Esophagus squamous epithelium (tissue), 5 donors: ENCODE measurements at regions not wholly inside any gene's neighbourhood (a gene's known extent, or its start where the extent isn't known, plus 50 kb on each side); places are given as distances from the start of the nearest gene placed in this dataset.

Source experiments
- DNase-seq: peaks from one replicate; lab custom pipeline; 2025; lab: John Stamatoyannopoulos, UW
- H3K27ac ChIP-seq, 4 donors: fragments of 200-600 bp; sonication (generic); one replicate each; pipeline ENCODE4 v1.5.1; 2016 to 2019; ENCODE audit warnings: mild to moderate bottlenecking in 1 of 4
- H3K27me3 ChIP-seq, 4 donors: fragments of 200-600 bp; sonication (generic); 1 replicate in 3 of 4; 2 replicates in 1 of 4; pipeline versions ENCODE4 v1.5.1 to v1.6.0; 2017 to 2021; ENCODE audit warnings: antibody characterized with exemption in 1 of 4
- H3K36me3 ChIP-seq, 3 donors: fragments of 200-600 bp; sonication (generic); one replicate each; pipeline ENCODE4 v1.5.1; 2016 to 2019
- H3K4me1 ChIP-seq, 3 donors: fragments of 200-600 bp; sonication (generic); one replicate each; pipeline ENCODE4 v1.5.1; 2017 to 2019
- H3K4me3 ChIP-seq, 4 donors: fragments of 200-600 bp; sonication (generic); 1 replicate in 3 of 4; 2 replicates in 1 of 4; pipeline ENCODE4 v1.5.1; 2016 to 2019; ENCODE audit warnings: mild to moderate bottlenecking in 2 of 4, moderate library complexity in 1 of 4
- H3K9me3 ChIP-seq, 3 donors: fragments of 200-600 bp; sonication (generic); one replicate each; pipeline ENCODE4 v1.5.1; 2016 to 2019
- CTCF ChIP-seq, 6 experiments: fragments of 450-650 bp in 4 of 6; fragments of 200-600 bp in 2 of 6; sonication (generic) in 2 of 6; IDR thresholded peaks; one replicate each; pipeline ENCODE4 v1.5.1; 2016 to 2019; ENCODE audit warnings: antibody characterized with exemption in 6 of 6, mild to moderate bottlenecking in 4 of 6, moderate library complexity in 4 of 6
- POLR2A ChIP-seq, 4 donors: fragments of 450-650 bp; IDR thresholded peaks; one replicate each; pipeline ENCODE4 v1.6.1; 2017; ENCODE audit warnings: antibody characterized with exemption in 4 of 4, mild to moderate bottlenecking in 4 of 4, moderate library complexity in 3 of 4
- WGBS, 2 donors: methylation state at CpG; one replicate each; pipeline ENCODE4 v1.1.5; 2018; 5-methylcytosine and 5-hydroxymethylcytosine counted together
- intact Hi-C: fragments of 100-400 bp; cut with DNase I; formaldehyde crosslinking; loops from one replicate; pipeline ENCODE4 v1.15.0; 2022
- donor health status: DM: yes; HTN: yes; CAD: no.

- Histone ChIP-seq H3K9me3 (no peaks in the 10 kb centered on the region), H3K27me3 (no peaks in the 10 kb centered on the region), H3K4me3 (no peak overlapping the region), H3K36me3 (no peaks in the 10 kb centered on the region), H3K4me1 (peaks cover 79 to 100% (median 83%) of the 10 kb centered on the region in 3 donors), H3K27ac (peak overlapping the region; percentile 72 to 94 (median 90))
- 51 to 60% methylated on average over 2 to 7 of the region's 13 CpGs for WGBS, 2 donors
- intact Hi-C loops: loop anchor here (5.0 kb wide), 1 partner anchor 96 kb away; no protein-coding TSS in a partner anchor
- DNase-seq: no peak
- TF ChIP-seq CTCF (IDR thresholded peaks at IDR 0.05): no peak
These were observed 287.4 kb downstream of the SEC14L1 start for GRCh38 chr17:77428020-77428748.

- TF ChIP-seq POLR2A (IDR thresholded peaks at IDR 0.05) (no peak), CTCF (IDR thresholded peaks at IDR 0.05) (no peak)
- 64 to 74% methylated on average over 8 to 14 of the region's 16 CpGs for WGBS, 2 donors
- DNase-seq: no peak
- Histone ChIP-seq H3K27ac (peak overlapping the region; percentile 72 to 94 (median 90)), H3K9me3 (no peaks in the 10 kb centered on the region), H3K27me3 (no peaks in the 10 kb centered on the region), H3K4me3 (no peak overlapping the region), H3K36me3 (no peaks in the 10 kb centered on the region), H3K4me1 (peaks cover 77 to 100% (median 81%) of the 10 kb centered on the region in 3 donors)
- intact Hi-C loops: loop anchor here (5.0 kb wide), 1 partner anchor 97 kb away; no protein-coding TSS in a partner anchor
These were observed 288.1 kb downstream of the SEC14L1 start for GRCh38 chr17:77428749-77429368.

GRCh38 chr17:77429369-77429968 lies 288.7 kb downstream of the SEC14L1 start:
- DNase-seq: no peak
- 51 to 55% methylated on average over 5 to 13 of the region's 14 CpGs for WGBS, 2 donors
- Histone ChIP-seq H3K36me3 (peaks cover 0 to 4% (median 0%) of the 10 kb centered on the region in 3 donors), H3K9me3 (no peaks in the 10 kb centered on the region), H3K27me3 (no peaks in the 10 kb centered on the region), H3K27ac (peak overlapping the region; percentile 59 to 94 (median 90)), H3K4me1 (peaks cover 75 to 100% (median 82%) of the 10 kb centered on the region in 3 donors), H3K4me3 (no peak overlapping the region)
- TF ChIP-seq POLR2A (IDR thresholded peaks at IDR 0.05): no peak
- TF ChIP-seq CTCF (IDR thresholded peaks at IDR 0.05): no peak
- intact Hi-C loops: loop anchor here (5.0 kb wide), 1 partner anchor 97 kb away; no protein-coding TSS in a partner anchor

- intact Hi-C loops: loop anchor here (5.0 kb wide), 2 partner anchors 62 to 98 kb away; no protein-coding TSS in a partner anchor
- WGBS, 2 donors: 13 to 16% methylated on average over 6 of the region's 16 CpGs
- TF ChIP-seq CTCF (IDR thresholded peaks at IDR 0.05) (peak; percentile 71 to 77 (median 73)), POLR2A (IDR thresholded peaks at IDR 0.05) (no peak)
- H3K36me3 ChIP-seq: peaks cover 0 to 11% (median 0%) of the 10 kb centered on the region in 3 donors
- H3K4me3 ChIP-seq: no peak overlapping the region
- DNase-seq: no peak
- no peaks in the 10 kb centered on the region for H3K9me3 ChIP-seq
- H3K27me3 ChIP-seq: no peaks in the 10 kb centered on the region
- H3K4me1 ChIP-seq: peaks cover 75 to 100% (median 82%) of the 10 kb centered on the region in 3 donors
- H3K27ac ChIP-seq: peak overlapping the region; percentile 59 to 94 (median 90)
These were observed 289.4 kb downstream of the SEC14L1 start for GRCh38 chr17:77429969-77430752.
